Neural cell (in vitro differentiated cells): ENCODE measurements at regions not wholly inside any gene's neighbourhood (a gene's known extent, or its start where the extent isn't known, plus 50 kb on each side); places are given as distances from the start of the nearest gene placed in this dataset.

Source experiments
- H2AFZ ChIP-seq: fragments of 200-600, 300-800 bp; sonication (generic), shearing (Covaris generic); 2 replicates; pipeline ENCODE4 v1.6.0; 2014; ENCODE audit warnings: low read depth, mild to moderate bottlenecking, antibody characterized with exemption, low read length, moderate library complexity
- H3F3A ChIP-seq: fragments of 200-600 bp; shearing (Covaris generic); 2 replicates; pipeline ENCODE4 v1.6.1; 2016; ENCODE audit warnings: mild to moderate bottlenecking, moderate library complexity, mixed read lengths, antibody characterized with exemption, low read length; ENCODE audit not compliant: insufficient read depth, poor library complexity, severe bottlenecking
- H3K27ac ChIP-seq: fragments of 200-600, 300-800 bp; sonication (generic), shearing (Covaris generic); 2 replicates; pipeline ENCODE4 v1.5.1; 2014; ENCODE audit warnings: mild to moderate bottlenecking, low read length, moderate library complexity
- H3K27me3 ChIP-seq: fragments of 300-800, 200-600 bp; sonication (generic), shearing (Covaris generic); 2 replicates; pipeline ENCODE4 v1.6.0; 2014; ENCODE audit warnings: mild to moderate bottlenecking, low read depth, low read length, moderate library complexity; ENCODE audit not compliant: insufficient read depth
- H3K36me3 ChIP-seq: fragments of 300-800, 200-600 bp; sonication (generic), shearing (Covaris generic); 2 replicates; pipeline ENCODE4 v1.5.1; 2014; ENCODE audit warnings: mild to moderate bottlenecking, antibody characterized with exemption, low read length, moderate library complexity; ENCODE audit not compliant: insufficient read depth
- H3K4me2 ChIP-seq: fragments of 300-800, 200-600 bp; sonication (generic), shearing (Covaris generic); 2 replicates; pipeline ENCODE4 v1.6.0; 2014; ENCODE audit warnings: mild to moderate bottlenecking, low read length
- H3K4me3 ChIP-seq: fragments of 300-800, 200-600 bp; sonication (generic), shearing (Covaris generic); 2 replicates; pipeline ENCODE4 v1.5.1; 2014; ENCODE audit warnings: mild to moderate bottlenecking, low read length, moderate library complexity
- H3K79me2 ChIP-seq: fragments of 200-600 bp; shearing (Covaris generic); replicated peaks from 2 replicates; pipeline ENCODE4 v1.6.0; 2014; ENCODE audit warnings: mild to moderate bottlenecking, low read length, moderate library complexity; ENCODE audit not compliant: insufficient read depth
- H3K9ac ChIP-seq: fragments of 300-800, 200-600 bp; sonication (generic), shearing (Covaris generic); 2 replicates; pipeline ENCODE4 v1.6.1; 2016; ENCODE audit warnings: mild to moderate bottlenecking, low read length, mixed read lengths
- H3K9me2 ChIP-seq: fragments of 200-600 bp; shearing (Covaris generic); 2 replicates; pipeline ENCODE4 v1.6.1; 2016; ENCODE audit warnings: mild to moderate bottlenecking, low read length, mixed read lengths; ENCODE audit not compliant: insufficient read depth
- H3K9me3 ChIP-seq: fragments of 200-600, 300-800 bp; sonication (generic), shearing (Covaris generic); 2 replicates; pipeline ENCODE4 v1.6.1; 2016; ENCODE audit warnings: mild to moderate bottlenecking, mixed run types, low read length, moderate library complexity, mixed read lengths
- H4K20me1 ChIP-seq: fragments of 200-600 bp; shearing (Covaris generic); 2 replicates; pipeline ENCODE4 v1.6.1; 2016; ENCODE audit warnings: mild to moderate bottlenecking, mixed run types; ENCODE audit not compliant: insufficient read depth
- EP300 ChIP-seq: fragments of 450-650 bp; conservative IDR thresholded peaks from 2 replicates; pipeline ENCODE4 v1.6.1; 2014; ENCODE audit warnings: antibody characterized with exemption, mild to moderate bottlenecking, moderate library complexity; ENCODE audit not compliant: poor library complexity, severe bottlenecking
- EZH2 ChIP-seq: fragments of 200-600, 300-800 bp; shearing (Covaris generic), sonication (generic); IDR thresholded peaks from 2 replicates; pipeline ENCODE4 v1.6.1; 2014; ENCODE audit warnings: antibody characterized with exemption, low read length, borderline replicate concordance, mild to moderate bottlenecking; ENCODE audit not compliant: insufficient read depth, poor library complexity, severe bottlenecking
- MXI1 ChIP-seq: fragments of 450-650 bp; conservative IDR thresholded peaks from 2 replicates; pipeline ENCODE4 v1.6.1; 2014; ENCODE audit warnings: antibody characterized with exemption, mild to moderate bottlenecking; ENCODE audit not compliant: poor library complexity, severe bottlenecking
- POLR2AphosphoS5 ChIP-seq: IDR thresholded peaks from 2 replicates; pipeline ENCODE4 v1.6.1; 2012
- RAD21 ChIP-seq: fragments of 450-650 bp; conservative IDR thresholded peaks from 2 replicates; pipeline ENCODE4 v1.6.1; 2014; ENCODE audit warnings: antibody characterized with exemption, mild to moderate bottlenecking, moderate library complexity
- SMC3 ChIP-seq: fragments of 450-650 bp; conservative IDR thresholded peaks from 2 replicates; pipeline ENCODE4 v1.6.1; 2014; ENCODE audit warnings: antibody characterized with exemption, mild to moderate bottlenecking, moderate library complexity; ENCODE audit not compliant: poor library complexity
- TAF1 ChIP-seq: IDR thresholded peaks from 2 replicates; pipeline ENCODE4 v1.6.1; 2012; ENCODE audit warnings: low read depth
- TF ChIP-seq, protein P1 (sequence below): IDR thresholded peaks from 2 replicates; pipeline ENCODE4 v1.6.1; 2012; ENCODE audit warnings: borderline replicate concordance
- TF ChIP-seq, protein P2 (sequence below): fragments of 450-650 bp; IDR thresholded peaks from 2 replicates; pipeline ENCODE4 v1.5.1; 2014; ENCODE audit warnings: antibody characterized with exemption, mild to moderate bottlenecking, moderate library complexity; ENCODE audit not compliant: poor library complexity, severe bottlenecking

DNA sequence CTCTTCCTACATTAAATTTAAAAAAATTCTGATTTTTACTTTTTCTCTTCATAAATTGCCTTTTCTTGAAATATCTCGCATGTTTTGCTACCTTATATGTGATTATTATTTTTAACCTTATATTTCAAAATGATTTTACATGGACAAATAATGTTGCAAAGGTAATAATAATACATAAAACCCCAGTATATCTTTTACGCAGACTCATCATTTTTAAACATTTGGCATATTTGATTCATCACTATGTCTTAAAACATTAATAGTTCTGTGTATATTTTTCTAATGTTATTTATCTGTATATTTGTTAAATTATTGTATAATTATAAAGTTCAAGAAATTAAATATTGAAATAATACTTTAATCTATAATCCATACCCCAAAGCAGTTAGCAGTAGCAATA is 350.8 kb downstream of the RPL10L start (continued):
- TF ChIP-seq TAF1: no peak

DNA sequence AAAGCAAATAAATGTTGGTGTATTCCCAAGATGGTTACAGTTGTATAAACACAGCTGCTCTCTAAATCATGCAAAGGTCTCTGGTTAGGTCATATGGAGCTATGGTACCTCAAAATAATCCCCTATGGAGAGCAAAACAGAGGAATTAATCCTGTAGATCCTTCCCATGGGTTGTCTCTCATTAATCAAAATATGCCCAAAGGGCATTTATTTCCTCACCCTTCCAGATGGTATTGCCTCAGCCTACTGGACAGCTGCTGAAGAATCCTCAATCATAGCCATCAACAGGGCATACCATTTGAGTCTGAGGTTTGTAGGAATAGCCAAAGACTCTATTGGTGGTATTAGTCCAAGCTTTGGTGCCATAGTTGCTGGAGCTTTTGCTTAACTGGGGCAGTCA is 360.9 kb downstream of the RPL10L start:
- no peak for TF ChIP-seq EZH2
- TF ChIP-seq, protein P1, sequence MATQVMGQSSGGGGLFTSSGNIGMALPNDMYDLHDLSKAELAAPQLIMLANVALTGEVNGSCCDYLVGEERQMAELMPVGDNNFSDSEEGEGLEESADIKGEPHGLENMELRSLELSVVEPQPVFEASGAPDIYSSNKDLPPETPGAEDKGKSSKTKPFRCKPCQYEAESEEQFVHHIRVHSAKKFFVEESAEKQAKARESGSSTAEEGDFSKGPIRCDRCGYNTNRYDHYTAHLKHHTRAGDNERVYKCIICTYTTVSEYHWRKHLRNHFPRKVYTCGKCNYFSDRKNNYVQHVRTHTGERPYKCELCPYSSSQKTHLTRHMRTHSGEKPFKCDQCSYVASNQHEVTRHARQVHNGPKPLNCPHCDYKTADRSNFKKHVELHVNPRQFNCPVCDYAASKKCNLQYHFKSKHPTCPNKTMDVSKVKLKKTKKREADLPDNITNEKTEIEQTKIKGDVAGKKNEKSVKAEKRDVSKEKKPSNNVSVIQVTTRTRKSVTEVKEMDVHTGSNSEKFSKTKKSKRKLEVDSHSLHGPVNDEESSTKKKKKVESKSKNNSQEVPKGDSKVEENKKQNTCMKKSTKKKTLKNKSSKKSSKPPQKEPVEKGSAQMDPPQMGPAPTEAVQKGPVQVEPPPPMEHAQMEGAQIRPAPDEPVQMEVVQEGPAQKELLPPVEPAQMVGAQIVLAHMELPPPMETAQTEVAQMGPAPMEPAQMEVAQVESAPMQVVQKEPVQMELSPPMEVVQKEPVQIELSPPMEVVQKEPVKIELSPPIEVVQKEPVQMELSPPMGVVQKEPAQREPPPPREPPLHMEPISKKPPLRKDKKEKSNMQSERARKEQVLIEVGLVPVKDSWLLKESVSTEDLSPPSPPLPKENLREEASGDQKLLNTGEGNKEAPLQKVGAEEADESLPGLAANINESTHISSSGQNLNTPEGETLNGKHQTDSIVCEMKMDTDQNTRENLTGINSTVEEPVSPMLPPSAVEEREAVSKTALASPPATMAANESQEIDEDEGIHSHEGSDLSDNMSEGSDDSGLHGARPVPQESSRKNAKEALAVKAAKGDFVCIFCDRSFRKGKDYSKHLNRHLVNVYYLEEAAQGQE: no peak
- no peak for TF ChIP-seq POLR2AphosphoS5
- no peak for TF ChIP-seq MXI1
- TF ChIP-seq, protein P2, sequence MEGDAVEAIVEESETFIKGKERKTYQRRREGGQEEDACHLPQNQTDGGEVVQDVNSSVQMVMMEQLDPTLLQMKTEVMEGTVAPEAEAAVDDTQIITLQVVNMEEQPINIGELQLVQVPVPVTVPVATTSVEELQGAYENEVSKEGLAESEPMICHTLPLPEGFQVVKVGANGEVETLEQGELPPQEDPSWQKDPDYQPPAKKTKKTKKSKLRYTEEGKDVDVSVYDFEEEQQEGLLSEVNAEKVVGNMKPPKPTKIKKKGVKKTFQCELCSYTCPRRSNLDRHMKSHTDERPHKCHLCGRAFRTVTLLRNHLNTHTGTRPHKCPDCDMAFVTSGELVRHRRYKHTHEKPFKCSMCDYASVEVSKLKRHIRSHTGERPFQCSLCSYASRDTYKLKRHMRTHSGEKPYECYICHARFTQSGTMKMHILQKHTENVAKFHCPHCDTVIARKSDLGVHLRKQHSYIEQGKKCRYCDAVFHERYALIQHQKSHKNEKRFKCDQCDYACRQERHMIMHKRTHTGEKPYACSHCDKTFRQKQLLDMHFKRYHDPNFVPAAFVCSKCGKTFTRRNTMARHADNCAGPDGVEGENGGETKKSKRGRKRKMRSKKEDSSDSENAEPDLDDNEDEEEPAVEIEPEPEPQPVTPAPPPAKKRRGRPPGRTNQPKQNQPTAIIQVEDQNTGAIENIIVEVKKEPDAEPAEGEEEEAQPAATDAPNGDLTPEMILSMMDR: no peak
- TF ChIP-seq EP300: no peak
- no peak for TF ChIP-seq SMC3
- no peak for TF ChIP-seq TAF1
- no peak for TF ChIP-seq RAD21
- H3K27ac ChIP-seq: no peak overlapping the region
- no peak overlapping the region for H3K4me2 ChIP-seq
- H3K79me2 ChIP-seq: no peaks in the 10 kb centered on the region
- H3F3A ChIP-seq: no peaks in the 10 kb centered on the region
- no peak overlapping the region for H3K4me3 ChIP-seq
- H3K9me3 ChIP-seq: no peaks in the 10 kb centered on the region
- no peaks in the 10 kb centered on the region for H3K36me3 ChIP-seq
- no peak overlapping the region for H2AFZ ChIP-seq
- H4K20me1 ChIP-seq: no peaks in the 10 kb centered on the region
- no peaks in the 10 kb centered on the region for H3K9me2 ChIP-seq
- H3K27me3 ChIP-seq: no peaks in the 10 kb centered on the region
- no peak overlapping the region for H3K9ac ChIP-seq

DNA sequence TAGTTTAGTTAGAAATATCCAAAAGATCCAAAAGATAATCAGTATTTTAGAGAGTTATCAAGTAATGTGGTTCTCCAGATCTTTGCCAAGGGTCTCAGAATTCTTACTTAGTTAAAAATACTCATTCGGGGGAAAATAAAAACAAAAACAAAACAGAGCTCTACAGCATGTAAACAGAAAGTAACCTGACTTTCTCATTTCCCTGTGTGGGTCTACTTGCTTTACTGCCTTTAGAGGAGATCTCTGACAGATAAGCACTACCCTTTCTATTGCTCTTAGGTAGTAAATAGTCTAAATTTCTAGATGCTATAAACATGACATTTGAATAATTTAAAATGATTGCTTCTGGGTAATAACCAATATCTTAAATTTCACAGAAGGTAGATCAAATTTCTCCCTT is 371.8 kb downstream of the RPL10L start:
- H3K79me2 ChIP-seq: no peaks in the 10 kb centered on the region
- no peak for TF ChIP-seq MXI1
- TF ChIP-seq EZH2: no peak
- no peak for TF ChIP-seq EP300
- TF ChIP-seq, protein P2: no peak
- no peak for TF ChIP-seq POLR2AphosphoS5
- no peak for TF ChIP-seq SMC3
- no peak for TF ChIP-seq RAD21
- TF ChIP-seq TAF1: no peak
- TF ChIP-seq, protein P1: no peak
- no peak overlapping the region for H2AFZ ChIP-seq

More for the DNA sequence above, 371.8 kb downstream of the RPL10L start:
- no peaks in the 10 kb centered on the region for H3K27me3 ChIP-seq
- no peak overlapping the region for H3K27ac ChIP-seq
- H3K4me3 ChIP-seq: no peak overlapping the region
- H3K4me2 ChIP-seq: no peak overlapping the region
- H4K20me1 ChIP-seq: no peaks in the 10 kb centered on the region
- no peaks in the 10 kb centered on the region for H3K9me2 ChIP-seq
- no peaks in the 10 kb centered on the region for H3K9me3 ChIP-seq
- H3K9ac ChIP-seq: no peak overlapping the region
- no peaks in the 10 kb centered on the region for H3K36me3 ChIP-seq
- no peaks in the 10 kb centered on the region for H3F3A ChIP-seq
